CD4-positive, CD25-positive, alpha-beta regulatory T cell (primary cell): ENCODE measurements at regions not wholly inside any gene's neighbourhood (a gene's known extent, or its start where the extent isn't known, plus 50 kb on each side); places are given as distances from the start of the nearest gene placed in this dataset.

Experiments
- ATAC-seq, 2 donors: fragments of 150-1000 bp; cut with Tn5 transposase; one replicate each; pipeline ENCODE4 v1.10.0; 2021; ENCODE audit warnings: low read depth in 2 of 2, moderate number of reproducible peaks in 2 of 2, moderate library complexity in 1 of 2
- DNase-seq, 3 donors: peaks; one replicate each; pipeline versions ENCODE4 v3.0.0 to v3.0.0-alpha.2; 2012 to 2022; ENCODE audit warnings: mixed read lengths in 1 of 3
- H3K27ac ChIP-seq: one replicate; pipeline ENCODE4 v1.7.0; 2013; ENCODE audit warnings: mild to moderate bottlenecking, low read length; ENCODE audit not compliant: insufficient read depth, poor library complexity, severe bottlenecking
- H3K27me3 ChIP-seq: one replicate; pipeline ENCODE4 v1.7.0; 2013; ENCODE audit warnings: low read length; ENCODE audit not compliant: control insufficient read depth, insufficient read depth
- H3K36me3 ChIP-seq: one replicate; pipeline ENCODE4 v1.7.0; 2013; ENCODE audit warnings: mild to moderate bottlenecking, low read length, moderate library complexity; ENCODE audit not compliant: control insufficient read depth, insufficient read depth
- H3K4me1 ChIP-seq: 2 replicates; pipeline ENCODE4 v1.7.0; 2013; ENCODE audit warnings: mild to moderate bottlenecking, low read length; ENCODE audit not compliant: insufficient read depth, control insufficient read depth, poor library complexity, severe bottlenecking
- H3K4me3 ChIP-seq: one replicate; pipeline ENCODE4 v1.7.0; 2013; ENCODE audit warnings: low read depth, mild to moderate bottlenecking, low read length, moderate library complexity
- H3K9me3 ChIP-seq, 2 experiments: 1 replicate in 1 of 2; 2 replicates in 1 of 2; pipeline ENCODE4 v1.7.0; 2013; ENCODE audit warnings: low read length in 2 of 2, mild to moderate bottlenecking in 1 of 2, moderate library complexity in 1 of 2; ENCODE audit not compliant: control insufficient read depth in 2 of 2
- H3K27ac Mint-ChIP-seq, 3 donors: one replicate each; pipeline ENCODE4 v1.8.0; 2020 to 2022; ENCODE audit warnings: mild to moderate bottlenecking in 3 of 3, mixed read lengths in 3 of 3, moderate library complexity in 2 of 3
- H3K27me3 Mint-ChIP-seq: one replicate; pipeline ENCODE4 v1.8.0; 2022; ENCODE audit warnings: mild to moderate bottlenecking, mixed read lengths
- H3K36me3 Mint-ChIP-seq: one replicate; pipeline ENCODE4 v1.8.0; 2020; ENCODE audit warnings: mixed read lengths
- H3K4me1 Mint-ChIP-seq, 4 donors: one replicate each; pipeline ENCODE4 v1.8.0; 2020 to 2022; ENCODE audit warnings: mixed read lengths in 4 of 4, mild to moderate bottlenecking in 1 of 4
- H3K4me3 Mint-ChIP-seq, 4 donors: one replicate each; pipeline ENCODE4 v1.8.0; 2020 to 2022; ENCODE audit warnings: mild to moderate bottlenecking in 4 of 4, mixed read lengths in 4 of 4, moderate library complexity in 3 of 4
- H3K9me3 Mint-ChIP-seq, 7 donors: one replicate each; pipeline ENCODE4 v1.8.0; 2020 to 2022; ENCODE audit warnings: mixed read lengths in 7 of 7, mild to moderate bottlenecking in 3 of 7, moderate library complexity in 2 of 7

DNA sequence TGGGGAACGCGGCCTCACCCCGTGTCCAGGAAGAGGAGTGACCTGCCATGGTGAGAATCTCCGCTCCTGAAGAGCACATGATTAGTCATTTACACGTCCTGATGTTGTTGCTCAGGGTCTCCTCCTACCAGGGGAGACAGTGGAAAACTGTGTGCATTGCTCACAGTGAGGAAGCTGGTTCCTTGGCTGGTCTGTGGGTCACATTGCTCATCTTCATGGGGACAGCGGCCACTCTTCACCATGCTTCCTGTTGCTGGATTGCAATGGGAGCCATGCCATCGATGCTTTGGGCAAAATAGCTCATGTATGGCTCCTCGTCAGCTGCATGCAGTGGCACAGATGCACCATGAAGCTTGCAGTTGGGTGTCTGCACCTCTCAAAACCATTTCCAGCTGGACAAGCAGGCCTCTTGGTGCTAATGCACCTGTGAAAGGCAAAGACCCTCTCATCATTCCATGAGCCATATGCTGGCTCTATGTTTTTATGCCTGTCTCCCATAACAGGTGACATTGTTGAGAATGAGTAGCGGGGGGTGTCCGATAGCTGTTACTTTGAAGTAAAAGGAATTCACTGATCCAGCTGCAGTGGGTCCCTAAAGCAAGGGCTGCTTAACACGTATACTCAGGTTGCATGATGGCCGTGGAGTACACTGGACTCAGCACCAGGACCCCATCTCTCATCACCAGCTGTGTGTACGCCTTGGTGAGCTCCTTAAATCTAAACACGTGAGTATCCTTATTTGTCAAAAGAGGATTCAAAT lies 135.0 kb upstream of the ALKAL2 start:
- ATAC-seq (no peak), DNase-seq (no peak)
- H3K27me3 Mint-ChIP-seq: peaks cover 14% of the 10 kb centered on the region
- no peak overlapping the region for H3K27ac Mint-ChIP-seq
- no peaks in the 10 kb centered on the region for H3K36me3 ChIP-seq
- no peak overlapping the region for H3K27ac ChIP-seq
- no peaks in the 10 kb centered on the region for H3K36me3 Mint-ChIP-seq
- H3K9me3 ChIP-seq: no peaks in the 10 kb centered on the region
- H3K4me3 ChIP-seq: no peak overlapping the region
- H3K4me1 Mint-ChIP-seq: no peaks in the 10 kb centered on the region
- H3K9me3 Mint-ChIP-seq: peaks cover 0 to 1% (median 0%) of the 10 kb centered on the region in 7 donors
- H3K27me3 ChIP-seq: peaks cover 4% of the 10 kb centered on the region
- no peaks in the 10 kb centered on the region for H3K4me1 ChIP-seq
- H3K4me3 Mint-ChIP-seq: no peak overlapping the region

DNA sequence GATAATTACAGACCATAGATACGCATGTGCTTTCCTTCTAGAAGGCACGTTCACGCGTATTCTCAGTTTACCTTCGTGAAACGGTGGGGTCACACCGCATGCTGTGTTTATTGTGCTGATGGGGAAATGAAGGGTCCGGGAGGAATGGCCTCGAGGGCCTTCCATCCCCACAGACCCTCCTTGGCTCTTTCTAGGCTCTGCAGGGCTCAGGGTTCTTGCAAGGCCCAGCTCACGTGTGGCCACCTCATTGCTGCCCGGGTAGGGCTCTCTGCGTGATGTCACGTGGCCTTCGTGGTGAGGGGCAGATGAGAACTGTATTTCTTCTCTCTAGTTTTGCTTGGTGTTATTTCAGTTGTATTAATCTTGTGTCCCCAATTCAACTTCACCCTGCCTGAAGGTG lies 133.5 kb upstream of the ALKAL2 start:
- Histone ChIP-seq H3K9me3 (no peaks in the 10 kb centered on the region), H3K4me3 (no peak overlapping the region), H3K36me3 (no peaks in the 10 kb centered on the region), H3K27me3 (peaks cover 6% of the 10 kb centered on the region), H3K27ac (no peak overlapping the region), H3K4me1 (no peaks in the 10 kb centered on the region)
- Mint-ChIP-seq H3K27me3 (peaks cover 18% of the 10 kb centered on the region), H3K36me3 (no peaks in the 10 kb centered on the region), H3K9me3 (peaks cover 0 to 1% (median 0%) of the 10 kb centered on the region in 7 donors), H3K4me3 (no peak overlapping the region), H3K4me1 (no peaks in the 10 kb centered on the region), H3K27ac (no peak overlapping the region)
- ATAC-seq: no peak
- no peak for DNase-seq

DNA sequence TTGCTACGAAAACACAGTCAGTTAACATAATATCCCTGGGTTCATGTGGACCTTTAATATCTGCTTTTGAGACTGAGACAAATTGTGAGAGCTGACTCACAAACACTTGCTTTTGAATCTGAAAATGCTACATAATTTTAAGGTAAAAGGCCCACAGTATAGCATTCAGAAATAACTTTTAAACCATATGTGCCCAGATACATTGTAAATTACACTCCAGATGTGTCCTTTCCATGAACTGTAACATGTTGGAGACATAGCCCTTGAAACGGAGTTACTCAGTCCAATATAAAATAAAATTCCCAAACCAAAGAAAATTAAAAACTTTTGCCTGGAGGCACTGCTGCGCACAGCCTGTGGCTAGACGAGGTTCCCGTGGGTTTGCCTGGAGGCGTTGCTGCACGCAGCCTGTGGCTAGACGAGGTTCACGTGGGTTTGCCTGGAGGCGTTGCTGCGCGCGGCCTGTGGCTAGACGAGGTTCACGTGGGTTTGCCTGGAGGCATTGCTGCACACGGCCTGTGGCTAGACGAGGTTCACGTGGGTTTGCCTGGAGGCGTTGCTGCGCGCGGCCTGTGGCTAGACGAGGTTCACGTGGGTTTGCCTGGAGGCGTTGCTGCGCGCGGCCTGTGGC lies 131.9 kb upstream of the ALKAL2 start:
- Histone ChIP-seq H3K27ac (no peak overlapping the region), H3K36me3 (no peaks in the 10 kb centered on the region), H3K9me3 (no peaks in the 10 kb centered on the region), H3K4me1 (no peaks in the 10 kb centered on the region), H3K4me3 (no peak overlapping the region), H3K27me3 (peaks cover 12% of the 10 kb centered on the region)
- Mint-ChIP-seq H3K9me3 (peaks cover 0 to 1% (median 0%) of the 10 kb centered on the region in 7 donors), H3K4me1 (no peaks in the 10 kb centered on the region), H3K4me3 (no peak overlapping the region), H3K27me3 (peaks cover 27% of the 10 kb centered on the region), H3K27ac (no peak overlapping the region), H3K36me3 (no peaks in the 10 kb centered on the region)
- DNase-seq (no peak), ATAC-seq (no peak)

DNA sequence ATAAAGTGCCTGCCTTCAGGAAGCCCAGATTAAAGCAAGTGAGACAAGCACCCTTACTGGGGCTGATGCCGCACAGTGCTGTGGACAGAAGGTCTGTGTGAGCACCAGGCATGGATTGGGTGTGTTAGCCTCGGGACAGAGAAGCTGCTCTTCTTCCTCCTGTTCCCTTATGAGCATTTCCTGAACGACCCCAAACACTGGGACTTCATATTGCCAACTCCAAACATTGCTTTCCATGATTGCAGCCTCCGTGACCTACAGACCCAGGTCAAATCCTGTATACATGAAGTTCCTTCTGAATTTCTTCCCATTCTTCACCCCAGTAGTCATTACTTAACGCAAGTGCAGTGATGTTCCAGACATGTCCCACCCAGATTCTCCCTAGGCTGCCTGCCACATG lies 129.8 kb upstream of the ALKAL2 start:
- peaks cover 33% of the 10 kb centered on the region for H3K27me3 Mint-ChIP-seq

DNA sequence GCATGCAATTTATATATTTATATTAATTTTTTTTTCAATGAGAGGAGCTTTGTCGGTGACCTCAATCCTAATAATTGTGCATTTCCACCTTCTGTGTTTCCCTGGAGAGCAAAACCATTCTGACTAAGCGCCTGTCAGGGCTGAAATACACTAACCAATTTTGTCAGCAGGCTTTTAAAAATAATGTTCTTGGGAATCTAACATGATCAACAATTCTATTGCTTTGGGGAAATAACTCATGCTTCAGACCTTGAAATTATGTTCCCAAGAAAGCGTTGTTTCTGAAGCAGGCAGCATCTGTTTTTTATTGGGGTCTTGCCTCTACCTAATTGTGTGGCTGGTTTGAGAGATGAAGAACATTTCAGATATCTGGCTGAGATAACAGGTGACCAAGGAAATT lies 129.1 kb upstream of the ALKAL2 start:
- Histone ChIP-seq H3K27ac (no peak overlapping the region), H3K4me1 (no peaks in the 10 kb centered on the region), H3K9me3 (no peaks in the 10 kb centered on the region), H3K27me3 (peaks cover 20% of the 10 kb centered on the region), H3K4me3 (no peak overlapping the region), H3K36me3 (no peaks in the 10 kb centered on the region)
- no peak overlapping the region for H3K27ac Mint-ChIP-seq
- H3K9me3 Mint-ChIP-seq: peaks cover 0 to 1% (median 0%) of the 10 kb centered on the region in 7 donors
- H3K4me1 Mint-ChIP-seq: no peaks in the 10 kb centered on the region
- DNase-seq (no peak), ATAC-seq (no peak)
- H3K27me3 Mint-ChIP-seq: peaks cover 33% of the 10 kb centered on the region
- H3K36me3 Mint-ChIP-seq: no peaks in the 10 kb centered on the region
- no peak overlapping the region for H3K4me3 Mint-ChIP-seq

More for the DNA sequence above, 129.8 kb upstream of the ALKAL2 start:
- no peaks in the 10 kb centered on the region for H3K4me1 Mint-ChIP-seq
- no peak overlapping the region for H3K4me3 Mint-ChIP-seq
- no peak overlapping the region for H3K27ac ChIP-seq
- no peaks in the 10 kb centered on the region for H3K9me3 ChIP-seq
- H3K4me3 ChIP-seq: no peak overlapping the region
- peaks cover 0 to 1% (median 0%) of the 10 kb centered on the region in 7 donors for H3K9me3 Mint-ChIP-seq
- no peak overlapping the region for H3K27ac Mint-ChIP-seq
- DNase-seq (no peak), ATAC-seq (no peak)
- H3K4me1 ChIP-seq: no peaks in the 10 kb centered on the region
- peaks cover 19% of the 10 kb centered on the region for H3K27me3 ChIP-seq
- no peaks in the 10 kb centered on the region for H3K36me3 ChIP-seq
- H3K36me3 Mint-ChIP-seq: no peaks in the 10 kb centered on the region

- Histone ChIP-seq H3K27me3 (peaks cover 20% of the 10 kb centered on the region), H3K4me3 (no peak overlapping the region), H3K9me3 (no peaks in the 10 kb centered on the region), H3K4me1 (no peaks in the 10 kb centered on the region), H3K27ac (no peak overlapping the region), H3K36me3 (no peaks in the 10 kb centered on the region)
- Mint-ChIP-seq H3K4me1 (no peaks in the 10 kb centered on the region), H3K9me3 (peaks cover 0 to 1% (median 0%) of the 10 kb centered on the region in 7 donors), H3K27me3 (peaks cover 26% of the 10 kb centered on the region), H3K36me3 (no peaks in the 10 kb centered on the region), H3K4me3 (no peak overlapping the region), H3K27ac (no peak overlapping the region)
- DNase-seq (no peak), ATAC-seq (no peak)
Observed at GRCh38 chr2:415986-416610, 128.2 kb upstream of the ALKAL2 start.

GRCh38 chr2:409523-409922 lies 121.6 kb upstream of the ALKAL2 start:
- peaks cover 5% of the 10 kb centered on the region for H3K36me3 Mint-ChIP-seq
- ATAC-seq: no peak
- Histone ChIP-seq H3K27ac (no peak overlapping the region), H3K27me3 (peaks cover 10% of the 10 kb centered on the region), H3K4me1 (no peaks in the 10 kb centered on the region), H3K36me3 (no peaks in the 10 kb centered on the region), H3K9me3 (peaks cover 0 to 3% of the 10 kb centered on the region in 2 experiments), H3K4me3 (no peak overlapping the region)
- peak overlapping the region in 1 of 3 donors; percentile 55 for H3K27ac Mint-ChIP-seq
- H3K27me3 Mint-ChIP-seq: peaks cover 10% of the 10 kb centered on the region
- no peak overlapping the region for H3K4me3 Mint-ChIP-seq
- no peak for DNase-seq
- H3K9me3 Mint-ChIP-seq: peaks cover 0 to 7% (median 1%) of the 10 kb centered on the region in 7 donors
- H3K4me1 Mint-ChIP-seq: peaks cover 0 to 2% (median 0%) of the 10 kb centered on the region in 4 donors
